Liver (tissue), 8 donors: ENCODE measurements at regions not wholly inside any gene's neighbourhood (a gene's known extent, or its start where the extent isn't known, plus 50 kb on each side); places are given as distances from the start of the nearest gene placed in this dataset.

ENCODE experiments used
- DNase-seq: peaks from one replicate; pipeline ENCODE4 v3.0.0-alpha.2; 2017; ENCODE audit warnings: low spot score
- H3K27ac ChIP-seq, 2 donors: one replicate each; pipeline ENCODE4 v1.7.0; 2013; ENCODE audit warnings: inconsistent platforms in 2 of 2, low read length in 2 of 2, control low read depth in 1 of 2, low read depth in 1 of 2, mild to moderate bottlenecking in 1 of 2
- H3K27me3 ChIP-seq, 4 donors: one replicate each; pipeline versions ENCODE4 v1.6.1 to v1.7.0; 2013; ENCODE audit warnings: low read length in 3 of 4, inconsistent platforms in 1 of 4, mild to moderate bottlenecking in 1 of 4, moderate library complexity in 1 of 4; ENCODE audit not compliant: control insufficient read depth in 4 of 4, insufficient read depth in 4 of 4
- H3K36me3 ChIP-seq, 4 donors: one replicate each; pipeline versions ENCODE4 v1.6.1 to v1.7.0; 2013; ENCODE audit warnings: low read length in 3 of 4, mild to moderate bottlenecking in 3 of 4, low read depth in 1 of 4, moderate library complexity in 1 of 4; ENCODE audit not compliant: control insufficient read depth in 4 of 4, insufficient read depth in 3 of 4
- H3K4me1 ChIP-seq, 4 donors: one replicate each; pipeline versions ENCODE4 v1.6.1 to v1.7.0; 2013; ENCODE audit warnings: low read length in 3 of 4, mild to moderate bottlenecking in 3 of 4, moderate library complexity in 1 of 4; ENCODE audit not compliant: control insufficient read depth in 4 of 4, insufficient read depth in 4 of 4
- H3K4me3 ChIP-seq, 3 donors: one replicate each; pipeline versions ENCODE4 v1.6.1 to v1.7.0; 2013; ENCODE audit warnings: low read length in 3 of 3, control low read depth in 1 of 3, low read depth in 1 of 3, mild to moderate bottlenecking in 1 of 3
- H3K9ac ChIP-seq, 2 donors: one replicate each; pipeline ENCODE4 v1.7.0; 2013; ENCODE audit warnings: low read length in 2 of 2, mild to moderate bottlenecking in 2 of 2, moderate library complexity in 2 of 2, control low read depth in 1 of 2, low read depth in 1 of 2
- H3K9me3 ChIP-seq, 4 donors: one replicate each; pipeline versions ENCODE4 v1.6.1 to v1.7.0; 2013; ENCODE audit warnings: low read length in 3 of 4; ENCODE audit not compliant: control insufficient read depth in 4 of 4
- FOXA1 ChIP-seq: IDR thresholded peaks from 2 replicates; pipeline ENCODE4 v1.6.1; 2016; ENCODE audit warnings: antibody characterized with exemption
- FOXA2 ChIP-seq: IDR thresholded peaks from 2 replicates; pipeline ENCODE4 v1.6.1; 2016; ENCODE audit warnings: antibody characterized with exemption
- GABPA ChIP-seq, 2 donors: IDR thresholded peaks in 1 of 2; conservative IDR thresholded peaks in 1 of 2; 2 replicates each; pipeline ENCODE4 v1.6.1; 2016; ENCODE audit warnings: antibody characterized with exemption in 2 of 2, mild to moderate bottlenecking in 1 of 2, moderate library complexity in 1 of 2
- HNF4A ChIP-seq, 2 donors: conservative IDR thresholded peaks; 2 replicates each; pipeline ENCODE4 v1.6.1; 2016; ENCODE audit warnings: antibody characterized with exemption in 2 of 2, mild to moderate bottlenecking in 2 of 2
- HNF4G ChIP-seq: IDR thresholded peaks from 2 replicates; pipeline ENCODE4 v1.6.1; 2016; ENCODE audit warnings: antibody characterized with exemption
- JUND ChIP-seq, 2 donors: IDR thresholded peaks; 2 replicates each; pipeline ENCODE4 v1.6.1; 2016; ENCODE audit warnings: antibody characterized with exemption in 2 of 2
- MAX ChIP-seq: IDR thresholded peaks from 2 replicates; pipeline ENCODE4 v1.6.1; 2016; ENCODE audit warnings: antibody characterized with exemption
- NR2F2 ChIP-seq: IDR thresholded peaks from 2 replicates; pipeline ENCODE4 v1.6.1; 2016; ENCODE audit warnings: antibody characterized with exemption
- RXRA ChIP-seq, 2 donors: IDR thresholded peaks; 2 replicates each; pipeline ENCODE4 v1.6.1; 2017 to 2018; ENCODE audit warnings: antibody characterized with exemption in 2 of 2, mild to moderate bottlenecking in 1 of 2
- TAF1 ChIP-seq: conservative IDR thresholded peaks from 2 replicates; pipeline ENCODE4 v1.6.1; 2016; ENCODE audit warnings: antibody characterized with exemption, mild to moderate bottlenecking
- YY1 ChIP-seq: IDR thresholded peaks from 2 replicates; pipeline ENCODE4 v1.6.1; 2016; ENCODE audit warnings: antibody characterized with exemption, mild to moderate bottlenecking
- ZBTB33 ChIP-seq: IDR thresholded peaks from 2 replicates; pipeline ENCODE4 v1.6.1; 2016; ENCODE audit warnings: antibody characterized with exemption
- WGBS: extraction: QIAGEN DNeasy Blood & Tissue Kit; methylation state at CpG from one replicate; pipeline ENCODE4 v1.1.7; 2013; 5-methylcytosine and 5-hydroxymethylcytosine counted together
- TF ChIP-seq, protein P1 (sequence below): IDR thresholded peaks from 2 replicates; pipeline ENCODE4 v1.6.1; 2016; ENCODE audit warnings: antibody characterized with exemption
- TF ChIP-seq, protein P2 (sequence below): fragments of 150-350 bp; IDR thresholded peaks from 2 replicates; pipeline ENCODE4 v1.5.1; 2017; ENCODE audit warnings: improper control_type of control experiment, low read depth, low read length; ENCODE audit not compliant: missing input control
- donor health status: healthy.
- donor health status: healthy.
- donor health status: healthy.
- donor health status: healthy.
- donor health status: healthy.

DNA sequence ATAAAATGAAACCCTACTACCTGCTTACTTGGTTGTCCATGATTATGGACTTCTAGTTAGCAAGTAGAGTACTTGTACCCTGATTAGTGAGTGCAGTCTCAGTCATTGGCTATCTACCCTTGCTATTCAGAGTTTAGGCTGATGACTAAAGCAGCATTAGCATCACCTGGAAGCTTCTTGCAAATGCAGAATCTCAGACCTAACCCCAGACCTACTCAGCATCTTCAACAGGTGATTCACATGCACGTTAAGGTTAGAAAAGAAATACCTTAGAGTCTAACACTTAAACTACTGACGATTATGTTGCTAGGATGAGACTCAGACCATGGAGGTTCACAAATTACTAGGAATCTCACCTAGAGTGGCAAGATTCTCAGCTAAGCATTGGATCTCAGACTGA, 399.9 kb upstream of the FANCL start (continued):
- TF ChIP-seq ZBTB33 (no peak), YY1 (no peak), RXRA (IDR thresholded peaks at IDR 0.05) (no peak), JUND (IDR thresholded peaks at IDR 0.05) (no peak), HNF4G (no peak), HNF4A (conservative IDR thresholded peaks at IDR 0.05) (no peak), MAX (no peak)

GRCh38 chr2:58640042-58640441, 398.9 kb upstream of the FANCL start:
- no peak for DNase-seq
- no peak overlapping the region for H3K9ac ChIP-seq
- H3K27me3 ChIP-seq: no peaks in the 10 kb centered on the region
- WGBS: 84% methylated on average over 4 of the region's 4 CpGs
- H3K4me3 ChIP-seq: no peak overlapping the region
- no peaks in the 10 kb centered on the region for H3K4me1 ChIP-seq
- no peak for TF ChIP-seq NR2F2
- TF ChIP-seq, protein P1, sequence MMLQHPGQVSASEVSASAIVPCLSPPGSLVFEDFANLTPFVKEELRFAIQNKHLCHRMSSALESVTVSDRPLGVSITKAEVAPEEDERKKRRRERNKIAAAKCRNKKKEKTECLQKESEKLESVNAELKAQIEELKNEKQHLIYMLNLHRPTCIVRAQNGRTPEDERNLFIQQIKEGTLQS: no peak
- no peak for TF ChIP-seq FOXA2
- TF ChIP-seq YY1: no peak
- no peaks in the 10 kb centered on the region for H3K36me3 ChIP-seq
- no peak overlapping the region for H3K27ac ChIP-seq
- no peaks in the 10 kb centered on the region for H3K9me3 ChIP-seq

DNA sequence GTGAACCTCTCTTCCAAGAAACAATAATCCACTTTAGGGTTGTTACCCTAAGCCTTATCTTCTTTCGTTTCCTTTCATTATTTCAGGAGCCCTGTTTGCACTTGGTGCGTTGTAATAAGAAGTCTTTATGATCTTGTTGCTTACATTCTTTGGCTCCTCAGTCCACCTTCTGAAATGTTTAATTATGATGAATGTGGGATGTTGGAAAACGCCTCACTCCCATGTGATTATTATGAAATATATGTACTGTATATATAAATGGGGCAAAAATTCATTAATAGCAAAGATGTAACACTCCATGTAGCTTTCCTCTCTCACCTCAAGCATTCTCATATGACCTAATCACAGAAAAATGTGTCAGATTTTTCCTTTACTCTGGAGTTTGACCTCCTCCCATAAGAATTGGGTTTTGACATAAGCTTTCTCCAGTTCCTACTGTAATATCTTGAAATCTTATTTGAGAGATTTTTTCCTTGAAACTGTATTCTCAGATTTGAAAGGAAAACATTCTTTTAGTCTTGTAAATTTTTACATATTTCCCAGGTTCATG, 397.2 kb upstream of the FANCL start:
- no peak for DNase-seq
- H3K36me3 ChIP-seq: no peaks in the 10 kb centered on the region
- no peak overlapping the region for H3K9ac ChIP-seq
- TF ChIP-seq YY1: no peak
- no peak for TF ChIP-seq FOXA2
- TF ChIP-seq, protein P2, sequence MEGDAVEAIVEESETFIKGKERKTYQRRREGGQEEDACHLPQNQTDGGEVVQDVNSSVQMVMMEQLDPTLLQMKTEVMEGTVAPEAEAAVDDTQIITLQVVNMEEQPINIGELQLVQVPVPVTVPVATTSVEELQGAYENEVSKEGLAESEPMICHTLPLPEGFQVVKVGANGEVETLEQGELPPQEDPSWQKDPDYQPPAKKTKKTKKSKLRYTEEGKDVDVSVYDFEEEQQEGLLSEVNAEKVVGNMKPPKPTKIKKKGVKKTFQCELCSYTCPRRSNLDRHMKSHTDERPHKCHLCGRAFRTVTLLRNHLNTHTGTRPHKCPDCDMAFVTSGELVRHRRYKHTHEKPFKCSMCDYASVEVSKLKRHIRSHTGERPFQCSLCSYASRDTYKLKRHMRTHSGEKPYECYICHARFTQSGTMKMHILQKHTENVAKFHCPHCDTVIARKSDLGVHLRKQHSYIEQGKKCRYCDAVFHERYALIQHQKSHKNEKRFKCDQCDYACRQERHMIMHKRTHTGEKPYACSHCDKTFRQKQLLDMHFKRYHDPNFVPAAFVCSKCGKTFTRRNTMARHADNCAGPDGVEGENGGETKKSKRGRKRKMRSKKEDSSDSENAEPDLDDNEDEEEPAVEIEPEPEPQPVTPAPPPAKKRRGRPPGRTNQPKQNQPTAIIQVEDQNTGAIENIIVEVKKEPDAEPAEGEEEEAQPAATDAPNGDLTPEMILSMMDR: no peak
- no peak for TF ChIP-seq HNF4G
- TF ChIP-seq ZBTB33: no peak
- TF ChIP-seq GABPA (IDR thresholded peaks at IDR 0.05 in 1 of 2, conservative IDR thresholded peaks at IDR 0.05 in 1 of 2): no peak
- no peak for TF ChIP-seq FOXA1
- TF ChIP-seq TAF1: no peak
- H3K4me1 ChIP-seq: no peaks in the 10 kb centered on the region
- H3K27me3 ChIP-seq: no peaks in the 10 kb centered on the region
- H3K9me3 ChIP-seq: no peaks in the 10 kb centered on the region
- no peak overlapping the region for H3K27ac ChIP-seq
- 55% methylated on average over 3 of the region's 3 CpGs for WGBS
- no peak overlapping the region for H3K4me3 ChIP-seq
